ENCODE measurements at regions not wholly inside any gene's neighbourhood (a gene's known extent, or its start where the extent isn't known, plus 50 kb on each side); places are given as distances from the start of the nearest gene placed in this dataset.

GRCh38 chr2:82120654-82121053 is 1816.1 kb upstream of the LRRTM1 start:
- H3K4me1 ChIP-seq (ENCODE audit: control insufficient read depth, insufficient read depth, low read length), result no peaks in the 10 kb centered on the region
- WGBS (ENCODE audit: insufficient coverage, insufficient replicate concordance, low lambda C conversion rate, missing lambda C conversion rate), result 66% methylated on average over 5 of the region's 5 CpGs
- H3K9ac ChIP-seq (ENCODE audit: control insufficient read depth, insufficient read depth, low read length), result no peak overlapping the region
- no peaks in the 10 kb centered on the region for H3K27me3 ChIP-seq (replicated peaks in 1 of 2; ENCODE audit: control insufficient read depth in 2 of 2, insufficient read depth in 2 of 2, low read length in 1 of 2)
- no peak overlapping the region for H3K4me2 ChIP-seq (ENCODE audit: control insufficient read depth, insufficient read depth)
- in situ Hi-C loops (cut with MboI), result no loop called here
- ATAC-seq, result no peak
- CTCF ChIA-PET, result no interaction called here
- RAD21 ChIA-PET (ENCODE audit: unreplicated experiment), result no interaction called here
- H4K20me1 ChIP-seq (ENCODE audit: control insufficient read depth, insufficient read depth), result no peaks in the 10 kb centered on the region
- H3K9me3 ChIP-seq (replicated peaks; ENCODE audit: control insufficient read depth, insufficient read depth, low read length), result no peaks in the 10 kb centered on the region
- SMC1A ChIA-PET (ENCODE audit: uncharacterized antibody, unreplicated experiment), result no interaction called here
- POLR2A ChIA-PET, result no interaction called here
- intact Hi-C loops (cut with micrococcal nuclease; ENCODE audit: unreplicated experiment), result no loop called here
- FAIRE-seq, result no peak
- H3K36me3 ChIP-seq (ENCODE audit: control insufficient read depth in 2 of 2, insufficient read depth in 2 of 2, low read length in 1 of 2), result no peaks in the 10 kb centered on the region
- no peak overlapping the region for H3K27ac ChIP-seq (ENCODE audit: control insufficient read depth, insufficient read depth)
- no peak overlapping the region for H2AFZ ChIP-seq (ENCODE audit: control insufficient read depth, low read depth, low read length)
- no TSS peak for BruUV-seq (replicated peaks)
- DNase-seq (ENCODE audit: low read depth, low spot score), result no peak
- TF ChIP-seq ZBTB4 (CRISPR knock-in tag; IDR thresholded peaks at IDR 0.05) (no peak), ZNF24 (IDR thresholded peaks at IDR 0.05) (no peak), ATF2 (IDR thresholded peaks at IDR 0.05; ENCODE audit: low read length) (no peak), SIX5 (IDR thresholded peaks at IDR 0.05; ENCODE audit: low read depth, low read length, severe bottlenecking) (no peak), SREBF2 (IDR thresholded peaks at IDR 0.05; ENCODE audit: low read length) (no peak), PAX5 (IDR thresholded peaks at IDR 0.05; ENCODE audit: borderline replicate concordance, low read depth, low read length) (no peak), ZNF207 (IDR thresholded peaks at IDR 0.05; ENCODE audit: borderline replicate concordance) (no peak), CUX1 (IDR thresholded peaks at IDR 0.05; ENCODE audit: insufficient replicate concordance, low read depth, low read length) (no peak), CREM (IDR thresholded peaks at IDR 0.05; ENCODE audit: low read depth) (no peak), SMARCA5 (IDR thresholded peaks at IDR 0.05) (no peak), ATF3 (IDR thresholded peaks at IDR 0.05; ENCODE audit: borderline replicate concordance, extremely low read depth, low read depth, low read length) (no peak), HDAC6 (IDR thresholded peaks at IDR 0.05; ENCODE audit: unreplicated experiment) (no peak), MYC (IDR thresholded peaks at IDR 0.05; ENCODE audit: insufficient read depth, insufficient read length, insufficient replicate concordance, low read length, severe bottlenecking) (no peak), NRF1 (conservative IDR thresholded peaks at IDR 0.05; ENCODE audit: low read depth, low read length) (no peak), SREBF1 (IDR thresholded peaks at IDR 0.05; ENCODE audit: low read length) (no peak)
- H3K4me3 ChIP-seq, result no peak overlapping the region
- H3K79me2 ChIP-seq (ENCODE audit: control insufficient read depth, insufficient read depth, low read length), result no peaks in the 10 kb centered on the region
